ENCODE measurements at regions not wholly inside any gene's neighbourhood (a gene's known extent, or its start where the extent isn't known, plus 50 kb on each side); places are given as distances from the start of the nearest gene placed in this dataset.
"Not testable (repeated sequence)": the region's sequence is repeated elsewhere in the genome, so short reads cannot be mapped to it uniquely, and the experiment has no call there.

GRCh38 chr2:57181315-57182038, 865.1 kb upstream of the VRK2 start:
- DNase-seq = no peak

GRCh38 chr2:57182916-57183315, 863.7 kb upstream of the VRK2 start:
- DNase-seq = no peak

- no peak for DNase-seq
Observed at GRCh38 chr2:57185568-57185967, 861.0 kb upstream of the VRK2 start.

- no peak for DNase-seq
Observed at GRCh38 chr2:57190007-57190406, 856.6 kb upstream of the VRK2 start.

- no peak for DNase-seq
Observed at GRCh38 chr2:57199663-57200062, 846.9 kb upstream of the VRK2 start.

GRCh38 chr2:57204364-57204763, 842.2 kb upstream of the VRK2 start:
- DNase-seq = no peak

- no peak for DNase-seq
Observed at GRCh38 chr2:57205241-57205640, 841.4 kb upstream of the VRK2 start.

- no peak for DNase-seq
Observed at GRCh38 chr2:57207191-57207590, 839.4 kb upstream of the VRK2 start.

GRCh38 chr2:57209799-57210198, 836.8 kb upstream of the VRK2 start:
- DNase-seq = no peak

GRCh38 chr2:57210855-57211254, 835.8 kb upstream of the VRK2 start:
- DNase-seq = no peak

- no peak for DNase-seq
Observed at GRCh38 chr2:57217013-57217412, 829.6 kb upstream of the VRK2 start.

GRCh38 chr2:57218206-57218605, 828.4 kb upstream of the VRK2 start:
- DNase-seq = no peak

- DNase-seq = not testable (repeated sequence)
Observed at GRCh38 chr2:57229706-57230105, 816.9 kb upstream of the VRK2 start.

GRCh38 chr2:57232341-57232740, 814.3 kb upstream of the VRK2 start:
- DNase-seq = not testable (repeated sequence)

GRCh38 chr2:57251495-57251894, 795.1 kb upstream of the VRK2 start:
- not testable (repeated sequence) for DNase-seq

GRCh38 chr2:57276408-57276807, 770.2 kb upstream of the VRK2 start:
- DNase-seq = not testable (repeated sequence)

- DNase-seq = no peak
Observed at GRCh38 chr2:57278451-57278850, 768.2 kb upstream of the VRK2 start.

- DNase-seq = no peak
Observed at GRCh38 chr2:57291209-57291608, 755.4 kb upstream of the VRK2 start.

GRCh38 chr2:57296795-57297517, 749.6 kb upstream of the VRK2 start:
- no peak for DNase-seq

- no peak for DNase-seq
Observed at GRCh38 chr2:57313678-57314077, 732.9 kb upstream of the VRK2 start.

GRCh38 chr2:57314682-57315081, 731.9 kb upstream of the VRK2 start:
- DNase-seq = no peak

- DNase-seq = no peak
Observed at GRCh38 chr2:57330447-57330846, 716.2 kb upstream of the VRK2 start.

- DNase-seq = no peak
Observed at GRCh38 chr2:57333221-57333620, 713.4 kb upstream of the VRK2 start.

- no peak for DNase-seq
Observed at GRCh38 chr2:57343391-57344006, 703.1 kb upstream of the VRK2 start.
